ENCODE measurements at regions not wholly inside any gene's neighbourhood (a gene's known extent, or its start where the extent isn't known, plus 50 kb on each side); places are given as distances from the start of the nearest gene placed in this dataset.

DNA sequence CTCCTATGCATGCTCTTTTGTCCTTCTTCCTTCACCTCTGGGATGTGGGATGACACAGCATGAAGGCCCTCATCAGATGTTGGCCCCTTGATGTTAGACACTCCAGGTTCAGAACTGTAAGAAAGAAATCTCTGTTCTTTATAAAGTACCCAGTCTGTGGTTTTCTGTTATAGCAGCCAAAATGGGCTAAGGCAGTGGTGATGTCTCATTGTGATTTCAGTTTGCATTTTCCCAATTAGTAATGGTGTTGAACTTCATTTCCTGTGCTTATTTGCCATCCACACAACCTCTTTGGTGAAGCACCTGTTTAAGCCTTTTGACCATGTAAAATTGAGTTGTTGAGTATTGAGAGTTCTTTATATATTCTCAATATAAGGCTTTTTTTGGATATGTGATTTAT, 129.3 kb upstream of the C1orf174 start:
- no peaks in the 10 kb centered on the region for H3K27me3 ChIP-seq (ENCODE audit: insufficient read depth, low read depth, severe bottlenecking)
- no peaks in the 10 kb centered on the region for H3K36me3 ChIP-seq
- H3K9me3 ChIP-seq (ENCODE audit: severe bottlenecking): peaks cover 3% of the 10 kb centered on the region
- no peak overlapping the region for H3K4me3 ChIP-seq (ENCODE audit: low read depth, low read length)
- TF ChIP-seq, protein P1, sequence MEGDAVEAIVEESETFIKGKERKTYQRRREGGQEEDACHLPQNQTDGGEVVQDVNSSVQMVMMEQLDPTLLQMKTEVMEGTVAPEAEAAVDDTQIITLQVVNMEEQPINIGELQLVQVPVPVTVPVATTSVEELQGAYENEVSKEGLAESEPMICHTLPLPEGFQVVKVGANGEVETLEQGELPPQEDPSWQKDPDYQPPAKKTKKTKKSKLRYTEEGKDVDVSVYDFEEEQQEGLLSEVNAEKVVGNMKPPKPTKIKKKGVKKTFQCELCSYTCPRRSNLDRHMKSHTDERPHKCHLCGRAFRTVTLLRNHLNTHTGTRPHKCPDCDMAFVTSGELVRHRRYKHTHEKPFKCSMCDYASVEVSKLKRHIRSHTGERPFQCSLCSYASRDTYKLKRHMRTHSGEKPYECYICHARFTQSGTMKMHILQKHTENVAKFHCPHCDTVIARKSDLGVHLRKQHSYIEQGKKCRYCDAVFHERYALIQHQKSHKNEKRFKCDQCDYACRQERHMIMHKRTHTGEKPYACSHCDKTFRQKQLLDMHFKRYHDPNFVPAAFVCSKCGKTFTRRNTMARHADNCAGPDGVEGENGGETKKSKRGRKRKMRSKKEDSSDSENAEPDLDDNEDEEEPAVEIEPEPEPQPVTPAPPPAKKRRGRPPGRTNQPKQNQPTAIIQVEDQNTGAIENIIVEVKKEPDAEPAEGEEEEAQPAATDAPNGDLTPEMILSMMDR (IDR thresholded peaks at IDR 0.05; ENCODE audit: low read depth, low read length): no peak
- no peak overlapping the region for H3K27ac ChIP-seq
- no peak for DNase-seq

DNA sequence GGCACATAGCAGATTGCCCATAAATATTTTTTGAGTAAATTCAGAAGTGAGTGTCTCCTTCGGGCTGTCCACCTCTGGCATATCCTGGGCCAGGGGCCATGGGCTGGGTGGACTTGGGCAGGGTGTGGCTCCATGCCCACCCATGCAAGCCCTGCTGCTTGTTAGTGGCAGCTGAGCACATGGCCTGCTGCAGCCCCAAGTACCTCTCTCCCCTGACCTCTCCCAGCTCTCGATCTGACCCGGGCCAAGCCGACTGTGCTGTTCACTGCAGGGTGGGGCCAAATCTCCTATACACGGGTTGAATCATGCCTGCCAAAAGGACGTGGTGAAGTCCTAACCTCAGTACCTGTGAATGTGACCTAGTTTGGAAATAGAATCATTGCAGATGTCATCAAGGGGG, 132.5 kb upstream of the C1orf174 start:
- DNase-seq: no peak
- Histone ChIP-seq H3K9me3 (ENCODE audit: severe bottlenecking) (peaks cover 3% of the 10 kb centered on the region), H3K27ac (no peak overlapping the region), H3K27me3 (ENCODE audit: insufficient read depth, low read depth, severe bottlenecking) (no peaks in the 10 kb centered on the region), H3K4me3 (ENCODE audit: low read depth, low read length) (no peak overlapping the region), H3K36me3 (no peaks in the 10 kb centered on the region)
- TF ChIP-seq, protein P1 (IDR thresholded peaks at IDR 0.05; ENCODE audit: low read depth, low read length): no peak

DNA sequence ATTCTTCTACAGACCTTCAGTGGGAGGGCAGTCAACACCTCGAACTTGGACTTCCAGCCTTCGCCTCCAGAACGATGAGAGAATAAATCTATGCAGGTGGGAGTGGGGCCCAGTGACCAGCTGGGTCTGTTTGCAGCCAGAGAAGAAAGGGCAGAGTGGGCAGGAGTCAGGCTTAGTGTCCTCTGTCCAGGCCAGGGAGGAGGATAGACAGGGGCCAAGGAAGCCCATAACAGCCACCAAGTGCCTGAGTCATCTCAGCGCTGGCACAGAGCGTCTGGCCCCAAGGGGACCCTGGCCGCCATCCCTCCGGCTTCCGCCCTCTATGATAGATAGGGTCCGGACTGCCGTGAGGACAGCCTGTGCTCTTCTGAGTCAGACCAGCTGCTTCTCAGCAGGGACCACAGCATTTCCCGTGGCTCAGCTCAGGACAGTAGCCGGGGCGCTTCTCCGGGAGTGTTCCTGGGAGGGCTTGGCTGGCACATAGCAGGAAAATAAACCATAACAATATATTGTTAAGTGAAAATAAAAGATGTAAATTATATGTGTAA, 133.1 kb upstream of the C1orf174 start:
- Histone ChIP-seq H3K27me3 (ENCODE audit: insufficient read depth, low read depth, severe bottlenecking) (no peaks in the 10 kb centered on the region), H3K9me3 (ENCODE audit: severe bottlenecking) (peaks cover 3% of the 10 kb centered on the region), H3K27ac (no peak overlapping the region), H3K4me3 (ENCODE audit: low read depth, low read length) (no peak overlapping the region), H3K36me3 (no peaks in the 10 kb centered on the region)
- no peak for DNase-seq
- TF ChIP-seq, protein P1 (IDR thresholded peaks at IDR 0.05; ENCODE audit: low read depth, low read length): no peak

DNA sequence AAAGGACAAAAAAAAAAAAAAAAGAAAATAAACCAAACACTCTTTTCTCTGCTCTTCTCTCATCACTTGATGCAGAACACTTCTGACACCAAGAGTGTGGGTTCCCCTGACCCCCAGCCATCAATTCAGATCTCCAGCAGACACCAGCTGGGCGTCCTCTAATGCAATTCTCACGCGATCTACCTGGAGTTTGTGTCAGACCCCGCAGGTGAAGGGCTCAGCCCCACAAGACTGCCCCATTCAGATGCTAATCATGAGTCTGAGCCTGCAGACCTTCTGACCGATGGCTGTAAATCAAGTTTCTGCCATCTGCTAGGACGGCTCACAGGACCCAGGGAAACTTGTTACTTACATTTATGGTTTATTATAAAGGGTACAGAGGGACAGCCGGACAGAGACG, 133.6 kb upstream of the C1orf174 start:
- Histone ChIP-seq H3K27ac (no peak overlapping the region), H3K9me3 (ENCODE audit: severe bottlenecking) (peaks cover 3% of the 10 kb centered on the region), H3K27me3 (ENCODE audit: insufficient read depth, low read depth, severe bottlenecking) (no peaks in the 10 kb centered on the region), H3K36me3 (no peaks in the 10 kb centered on the region), H3K4me3 (ENCODE audit: low read depth, low read length) (no peak overlapping the region)
- TF ChIP-seq, protein P1 (IDR thresholded peaks at IDR 0.05; ENCODE audit: low read depth, low read length): no peak
- DNase-seq: no peak

DNA sequence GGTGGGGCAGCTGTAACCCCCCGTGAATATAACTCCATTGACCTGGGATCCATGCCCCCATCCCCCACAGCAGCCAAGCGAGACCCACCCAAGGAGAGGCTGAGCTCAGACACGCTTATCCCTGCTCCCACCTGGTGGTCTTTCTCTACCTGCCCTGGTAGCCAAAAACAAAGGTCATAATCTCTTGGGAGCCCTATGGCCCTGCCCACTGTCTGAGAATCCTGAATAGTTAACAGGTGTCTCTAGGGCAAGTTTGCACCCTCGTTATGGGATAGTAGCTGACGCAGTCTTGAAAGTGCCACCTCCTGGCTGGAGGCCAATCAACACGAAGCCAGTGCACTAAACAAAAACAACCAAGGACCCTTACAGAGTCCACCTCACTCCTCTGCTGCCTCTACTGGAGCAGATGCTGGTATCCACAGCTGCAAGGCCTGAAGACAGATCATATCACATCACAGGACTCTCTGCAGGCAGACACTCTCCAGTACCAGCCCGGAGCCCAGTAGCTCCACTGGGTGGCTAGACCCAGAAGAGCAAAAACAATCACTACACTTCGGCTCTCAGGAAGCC, 134.3 kb upstream of the C1orf174 start:
- H3K36me3 ChIP-seq: no peaks in the 10 kb centered on the region
- TF ChIP-seq, protein P1 (IDR thresholded peaks at IDR 0.05; ENCODE audit: low read depth, low read length): no peak
- H3K9me3 ChIP-seq (ENCODE audit: severe bottlenecking): peaks cover 3% of the 10 kb centered on the region
- no peak overlapping the region for H3K27ac ChIP-seq
- DNase-seq: no peak
- H3K27me3 ChIP-seq (ENCODE audit: insufficient read depth, low read depth, severe bottlenecking): no peaks in the 10 kb centered on the region
- no peak overlapping the region for H3K4me3 ChIP-seq (ENCODE audit: low read depth, low read length)

DNA sequence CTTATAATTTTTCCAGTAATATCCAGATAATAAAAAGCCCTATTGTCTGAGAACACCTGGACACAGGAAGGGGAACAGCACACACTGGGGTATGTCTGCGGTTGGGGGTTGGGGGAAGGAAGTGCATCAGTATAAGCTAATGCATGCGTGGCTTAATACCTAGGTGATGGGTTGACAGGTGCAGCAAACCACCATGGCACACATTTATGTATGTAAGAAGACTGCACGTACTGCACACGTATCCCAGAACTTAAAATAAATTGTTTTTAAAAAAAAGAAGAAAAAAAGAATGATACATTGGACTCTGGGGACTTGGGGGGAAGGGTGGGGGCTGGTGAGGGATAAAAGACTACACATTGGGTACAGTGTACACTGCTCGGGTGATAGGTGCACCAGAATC, 144.9 kb upstream of the C1orf174 start:
- H3K36me3 ChIP-seq: no peaks in the 10 kb centered on the region
- H3K27ac ChIP-seq: no peak overlapping the region
- no peak overlapping the region for H3K4me3 ChIP-seq (ENCODE audit: low read depth, low read length)
- no peaks in the 10 kb centered on the region for H3K27me3 ChIP-seq (ENCODE audit: insufficient read depth, low read depth, severe bottlenecking)
- H3K9me3 ChIP-seq (ENCODE audit: severe bottlenecking): no peaks in the 10 kb centered on the region
- DNase-seq: no peak
- TF ChIP-seq, protein P1 (IDR thresholded peaks at IDR 0.05; ENCODE audit: low read depth, low read length): no peak
